ENCODE measurements at regions not wholly inside any gene's neighbourhood (a gene's known extent, or its start where the extent isn't known, plus 50 kb on each side); places are given as distances from the start of the nearest gene placed in this dataset.

DNA sequence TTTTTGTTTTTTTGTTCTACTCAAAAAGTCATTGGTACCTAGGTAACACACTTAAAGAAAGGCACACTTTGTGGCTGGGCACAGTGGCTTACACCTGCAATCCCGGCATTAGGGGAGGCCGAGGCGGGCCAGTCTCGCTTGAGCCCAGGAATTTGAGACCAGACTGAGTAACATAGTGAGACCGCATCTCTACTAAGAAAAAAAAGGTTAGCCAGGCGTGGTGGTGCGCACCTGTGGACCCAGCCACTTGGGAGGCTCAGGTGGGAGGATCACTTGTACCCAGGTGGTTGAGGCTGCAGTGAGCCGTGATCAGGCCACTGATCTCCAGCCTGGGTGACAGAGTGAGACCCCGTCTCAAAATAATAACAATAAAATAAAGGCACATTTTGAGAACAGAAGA, 67.4 kb upstream of the BHLHE23 start:
- TF ChIP-seq, protein P1, sequence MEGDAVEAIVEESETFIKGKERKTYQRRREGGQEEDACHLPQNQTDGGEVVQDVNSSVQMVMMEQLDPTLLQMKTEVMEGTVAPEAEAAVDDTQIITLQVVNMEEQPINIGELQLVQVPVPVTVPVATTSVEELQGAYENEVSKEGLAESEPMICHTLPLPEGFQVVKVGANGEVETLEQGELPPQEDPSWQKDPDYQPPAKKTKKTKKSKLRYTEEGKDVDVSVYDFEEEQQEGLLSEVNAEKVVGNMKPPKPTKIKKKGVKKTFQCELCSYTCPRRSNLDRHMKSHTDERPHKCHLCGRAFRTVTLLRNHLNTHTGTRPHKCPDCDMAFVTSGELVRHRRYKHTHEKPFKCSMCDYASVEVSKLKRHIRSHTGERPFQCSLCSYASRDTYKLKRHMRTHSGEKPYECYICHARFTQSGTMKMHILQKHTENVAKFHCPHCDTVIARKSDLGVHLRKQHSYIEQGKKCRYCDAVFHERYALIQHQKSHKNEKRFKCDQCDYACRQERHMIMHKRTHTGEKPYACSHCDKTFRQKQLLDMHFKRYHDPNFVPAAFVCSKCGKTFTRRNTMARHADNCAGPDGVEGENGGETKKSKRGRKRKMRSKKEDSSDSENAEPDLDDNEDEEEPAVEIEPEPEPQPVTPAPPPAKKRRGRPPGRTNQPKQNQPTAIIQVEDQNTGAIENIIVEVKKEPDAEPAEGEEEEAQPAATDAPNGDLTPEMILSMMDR (IDR thresholded peaks at IDR 0.05; ENCODE audit: insufficient read depth, low read length, poor library complexity, severe bottlenecking) = no peak
- no peak for TF ChIP-seq EZH2phosphoT487 (conservative IDR thresholded peaks at IDR 0.05; ENCODE audit: low read length)
